Endothelial cell of umbilical vein (primary cell): ENCODE measurements at regions not wholly inside any gene's neighbourhood (a gene's known extent, or its start where the extent isn't known, plus 50 kb on each side); places are given as distances from the start of the nearest gene placed in this dataset.

Source experiments
- BruUV-seq: library from RNA; stranded (reverse); fragments of 400-500 nt; replicated peaks from 2 replicates; lab custom pipeline; 2021; lab: Mats Ljungman, UMichigan
- CTCF ChIA-PET: fragments of 300-600, 350-600 bp; sonication (Branson Sonifier 250); formaldehyde crosslinking; loops from one replicate; lab custom pipeline; 2021; ENCODE audit warnings: antibody characterized with exemption, inconsistent platforms; lab: Charles Lee
- POLR2A ChIA-PET: fragments of 300-600, 350-600 bp; sonication (Branson Sonifier 250); formaldehyde crosslinking; loops from one replicate; lab custom pipeline; 2021; ENCODE audit warnings: antibody characterized with exemption, inconsistent platforms; lab: Charles Lee
- DNase-seq: peaks from one replicate; pipeline ENCODE4 v3.0.0-alpha.2; 2011; ENCODE audit warnings: low read depth, low spot score
- FAIRE-seq: peaks from 2 replicates; lab custom pipeline; 2011; peaks lifted over from hg19 to GRCh38; lab: Jason Lieb, UNC
- H2AFZ ChIP-seq: 2 replicates; pipeline ENCODE4 v1.6.0; 2012; ENCODE audit warnings: low read depth, low read length, control low read depth, inconsistent platforms
- H3K27ac ChIP-seq: 2 replicates; pipeline ENCODE4 v1.5.1; 2011; ENCODE audit warnings: low read depth, mild to moderate bottlenecking, control low read depth, low read length, moderate library complexity; ENCODE audit not compliant: insufficient read depth
- H3K27me3 ChIP-seq, 2 experiments: 2 replicates each; pipeline versions ENCODE4 v1.6.0 to v1.6.1; 2011; ENCODE audit warnings: low read length in 2 of 2, mixed read lengths in 1 of 2; ENCODE audit not compliant: control insufficient read depth in 2 of 2, insufficient read depth in 2 of 2
- H3K36me3 ChIP-seq, 2 experiments: 2 replicates in 1 of 2; 3 replicates in 1 of 2; pipeline ENCODE4 v1.5.1; 2011; ENCODE audit warnings: low read length in 2 of 2, mild to moderate bottlenecking in 1 of 2, moderate library complexity in 1 of 2; ENCODE audit not compliant: control insufficient read depth in 2 of 2, insufficient read depth in 2 of 2; ENCODE audit errors: extremely low read depth in 1 of 2
- H3K4me1 ChIP-seq: 3 replicates; pipeline ENCODE4 v1.5.1; 2011; ENCODE audit warnings: mild to moderate bottlenecking, low read length; ENCODE audit not compliant: control insufficient read depth, insufficient read depth; ENCODE audit errors: extremely low read depth
- H3K4me2 ChIP-seq: 2 replicates; pipeline ENCODE4 v1.6.1; 2011; ENCODE audit warnings: low read length, control low read depth, mixed read lengths; ENCODE audit not compliant: insufficient read depth
- H3K4me3 ChIP-seq, 3 experiments: fragments of 200-600 bp in 1 of 3; sonication (generic), shearing (Covaris generic) in 1 of 3; replicated peaks in 1 of 3; 2 replicates each; pipeline ENCODE4 v1.5.1; 2011 to 2016; ENCODE audit warnings: control low read depth in 3 of 3, low read length in 3 of 3, mild to moderate bottlenecking in 2 of 3, inconsistent platforms in 1 of 3, low read depth in 1 of 3, moderate library complexity in 1 of 3; ENCODE audit not compliant: insufficient read depth in 1 of 3
- H3K79me2 ChIP-seq: 2 replicates; pipeline ENCODE4 v1.6.0; 2012; ENCODE audit warnings: low read length, inconsistent platforms; ENCODE audit not compliant: control insufficient read depth, insufficient read depth
- H3K9ac ChIP-seq: replicated peaks from 2 replicates; pipeline ENCODE3; 2011; ENCODE audit warnings: low read length, control low read depth; ENCODE audit not compliant: insufficient read depth; ENCODE audit errors: extremely low read depth
- H3K9me1 ChIP-seq: replicated peaks from 3 replicates; pipeline ENCODE4 v1.6.0; 2011; ENCODE audit warnings: mild to moderate bottlenecking, low read length; ENCODE audit not compliant: control insufficient read depth, insufficient read depth; ENCODE audit errors: extremely low read depth
- H3K9me3 ChIP-seq: replicated peaks from 2 replicates; pipeline ENCODE4 v1.5.1; 2012; ENCODE audit warnings: low read length, inconsistent platforms; ENCODE audit not compliant: control insufficient read depth, insufficient read depth
- H4K20me1 ChIP-seq: replicated peaks from 2 replicates; pipeline ENCODE3; 2011; ENCODE audit warnings: mild to moderate bottlenecking, low read length; ENCODE audit not compliant: control insufficient read depth, insufficient read depth; ENCODE audit errors: extremely low read depth
- EZH2 ChIP-seq: IDR thresholded peaks from 2 replicates; pipeline ENCODE4 v1.6.1; 2012; ENCODE audit warnings: borderline replicate concordance, low read depth, mild to moderate bottlenecking, moderate library complexity, low read length, inconsistent platforms; ENCODE audit not compliant: severe bottlenecking
- FOS ChIP-seq: IDR thresholded peaks from 2 replicates; pipeline ENCODE4 v1.6.1; 2011; ENCODE audit warnings: mild to moderate bottlenecking, low read length, moderate library complexity, borderline replicate concordance; ENCODE audit not compliant: insufficient read depth
- GATA2 ChIP-seq: IDR thresholded peaks from 2 replicates; pipeline ENCODE4 v1.7.0; 2011; ENCODE audit warnings: low read depth, mild to moderate bottlenecking, moderate library complexity, mixed read lengths, low read length; ENCODE audit not compliant: insufficient read length, insufficient read depth
- JUN ChIP-seq: IDR thresholded peaks from 2 replicates; pipeline ENCODE4 v1.6.1; 2011; ENCODE audit warnings: borderline replicate concordance, low read depth; ENCODE audit not compliant: insufficient read length, insufficient read depth
- MYC ChIP-seq: IDR thresholded peaks from one replicate; pipeline ENCODE4 v1.6.1; 2011; ENCODE audit warnings: mild to moderate bottlenecking, low read depth, low read length
- POLR2A ChIP-seq: IDR thresholded peaks from 2 replicates; pipeline ENCODE4 v1.6.1; 2012; ENCODE audit warnings: low read depth, mild to moderate bottlenecking, control low read depth, low read length
- POLR2AphosphoS5 ChIP-seq: IDR thresholded peaks from 2 replicates; pipeline ENCODE4 v1.6.1; 2012; ENCODE audit warnings: low read depth, mild to moderate bottlenecking, control low read depth, low read length, moderate library complexity; ENCODE audit not compliant: insufficient read depth
- dilution Hi-C: fragments of 300-500 bp; cut with MboI; formaldehyde crosslinking; loops from one replicate; pipeline ENCODE4 v1.15.0; 2019; ENCODE audit warnings: low sequenced_read_pairs; ENCODE audit not compliant: extremely low pct_ligation_motif_present
- intact Hi-C: fragments of 100-400 bp; cut with micrococcal nuclease; formaldehyde crosslinking; loops from one replicate; pipeline ENCODE4 v1.10.0; 2022
- TF ChIP-seq, protein P1 (sequence below), 2 donors: IDR thresholded peaks; 1 replicate in 1 of 2; 2 replicates in 1 of 2; pipeline ENCODE4 v1.5.1; 2011; ENCODE audit warnings: low read length in 2 of 2, mild to moderate bottlenecking in 2 of 2, moderate library complexity in 2 of 2, control low read depth in 1 of 2, inconsistent platforms in 1 of 2, low read depth in 1 of 2; ENCODE audit not compliant: insufficient read depth in 1 of 2; ENCODE audit errors: extremely low read depth in 1 of 2
- TF ChIP-seq, protein P2 (sequence below): IDR thresholded peaks from 2 replicates; pipeline ENCODE4 v1.6.1; 2011; ENCODE audit not compliant: insufficient read depth, insufficient read length

DNA sequence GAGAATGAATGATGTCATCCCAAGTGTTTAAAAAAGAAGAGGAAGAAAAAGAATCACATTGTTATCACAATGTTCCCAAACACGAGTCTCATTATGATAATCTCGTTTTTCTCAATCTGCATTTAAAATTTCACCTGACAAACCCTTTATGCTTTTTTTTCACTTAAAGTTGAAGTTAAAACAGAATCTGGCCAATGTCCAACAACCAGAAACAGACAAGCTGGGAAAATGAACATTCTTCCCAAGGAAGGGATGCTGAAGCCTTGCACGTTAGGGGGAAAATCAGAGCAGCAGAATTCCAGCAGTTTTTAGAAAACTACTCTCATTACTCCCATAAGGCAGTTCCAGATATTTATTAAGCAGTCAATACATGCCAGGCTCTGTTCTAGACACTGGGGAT is 245.3 kb downstream of the TMEM182 start:
- H3K4me1 ChIP-seq: no peaks in the 10 kb centered on the region
- DNase-seq: no peak
- no peak overlapping the region for H3K27ac ChIP-seq
- TF ChIP-seq JUN (no peak), EZH2 (no peak), POLR2AphosphoS5 (no peak), FOS (no peak), MYC (no peak), POLR2A (no peak), GATA2 (no peak)
- TF ChIP-seq, protein P1, sequence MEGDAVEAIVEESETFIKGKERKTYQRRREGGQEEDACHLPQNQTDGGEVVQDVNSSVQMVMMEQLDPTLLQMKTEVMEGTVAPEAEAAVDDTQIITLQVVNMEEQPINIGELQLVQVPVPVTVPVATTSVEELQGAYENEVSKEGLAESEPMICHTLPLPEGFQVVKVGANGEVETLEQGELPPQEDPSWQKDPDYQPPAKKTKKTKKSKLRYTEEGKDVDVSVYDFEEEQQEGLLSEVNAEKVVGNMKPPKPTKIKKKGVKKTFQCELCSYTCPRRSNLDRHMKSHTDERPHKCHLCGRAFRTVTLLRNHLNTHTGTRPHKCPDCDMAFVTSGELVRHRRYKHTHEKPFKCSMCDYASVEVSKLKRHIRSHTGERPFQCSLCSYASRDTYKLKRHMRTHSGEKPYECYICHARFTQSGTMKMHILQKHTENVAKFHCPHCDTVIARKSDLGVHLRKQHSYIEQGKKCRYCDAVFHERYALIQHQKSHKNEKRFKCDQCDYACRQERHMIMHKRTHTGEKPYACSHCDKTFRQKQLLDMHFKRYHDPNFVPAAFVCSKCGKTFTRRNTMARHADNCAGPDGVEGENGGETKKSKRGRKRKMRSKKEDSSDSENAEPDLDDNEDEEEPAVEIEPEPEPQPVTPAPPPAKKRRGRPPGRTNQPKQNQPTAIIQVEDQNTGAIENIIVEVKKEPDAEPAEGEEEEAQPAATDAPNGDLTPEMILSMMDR (IDR thresholded peaks at IDR 0.05; ENCODE audit: extremely low read depth in 1 of 2, insufficient read depth in 1 of 2, low read depth in 1 of 2, low read length in 2 of 2): no peak
- TF ChIP-seq, protein P2, sequence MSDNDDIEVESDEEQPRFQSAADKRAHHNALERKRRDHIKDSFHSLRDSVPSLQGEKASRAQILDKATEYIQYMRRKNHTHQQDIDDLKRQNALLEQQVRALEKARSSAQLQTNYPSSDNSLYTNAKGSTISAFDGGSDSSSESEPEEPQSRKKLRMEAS: no peak
- intact Hi-C loops: no loop called here
- H3K4me3 ChIP-seq: no peak overlapping the region
- no peaks in the 10 kb centered on the region for H3K27me3 ChIP-seq
- CTCF ChIA-PET: no interaction called here
- peaks cover 2% of the 10 kb centered on the region for H3K9me3 ChIP-seq
- no peak overlapping the region for H2AFZ ChIP-seq
- FAIRE-seq: no peak
- H3K9me1 ChIP-seq: no peaks in the 10 kb centered on the region
- POLR2A ChIA-PET: no interaction called here
- H3K9ac ChIP-seq: no peak overlapping the region
- H3K79me2 ChIP-seq: no peaks in the 10 kb centered on the region
- dilution Hi-C loops: no loop called here
- H4K20me1 ChIP-seq: no peaks in the 10 kb centered on the region
- BruUV-seq: no TSS peak
- H3K4me2 ChIP-seq: no peak overlapping the region
- no peaks in the 10 kb centered on the region for H3K36me3 ChIP-seq
